Spinal cord (tissue), 9 donors: ENCODE measurements at regions not wholly inside any gene's neighbourhood (a gene's known extent, or its start where the extent isn't known, plus 50 kb on each side); places are given as distances from the start of the nearest gene placed in this dataset.

ENCODE experiments used
- DNase-seq, 6 donors: peaks; one replicate each; pipeline versions ENCODE4 v3.0.0 to v3.0.0-alpha.2; 2013 to 2015; ENCODE audit warnings: low spot score in 6 of 6, low read depth in 4 of 6
- H3K27ac ChIP-seq: one replicate; pipeline ENCODE4 v1.5.1; 2013; ENCODE audit warnings: low read depth, low read length, control low read depth
- H3K27me3 ChIP-seq: one replicate; pipeline ENCODE4 v1.6.1; 2013; ENCODE audit warnings: low read length; ENCODE audit not compliant: control insufficient read depth, insufficient read depth
- H3K36me3 ChIP-seq: one replicate; pipeline ENCODE4 v1.6.1; 2013; ENCODE audit warnings: low read length; ENCODE audit not compliant: control insufficient read depth, insufficient read depth
- H3K4me1 ChIP-seq: one replicate; pipeline ENCODE4 v1.6.1; 2013; ENCODE audit warnings: low read length; ENCODE audit not compliant: control insufficient read depth, insufficient read depth
- H3K4me3 ChIP-seq: one replicate; pipeline ENCODE4 v1.5.1; 2013; ENCODE audit warnings: low read depth, low read length, control low read depth
- H3K9me3 ChIP-seq: one replicate; pipeline ENCODE4 v1.6.1; 2013; ENCODE audit warnings: low read length; ENCODE audit not compliant: control insufficient read depth, insufficient read depth
- WGBS: methylation state at CpG from one replicate; pipeline ENCODE4 v1.1.5; 2013; ENCODE audit warnings: missing lambda C conversion rate; ENCODE audit not compliant: insufficient coverage; 5-methylcytosine and 5-hydroxymethylcytosine counted together
- donor health status: healthy.

- Histone ChIP-seq H3K36me3 (no peaks in the 10 kb centered on the region), H3K4me3 (no peak overlapping the region), H3K27me3 (no peaks in the 10 kb centered on the region), H3K9me3 (no peaks in the 10 kb centered on the region), H3K27ac (no peak overlapping the region), H3K4me1 (no peaks in the 10 kb centered on the region)
- no peak for DNase-seq
- 100% methylated on average over 1 of the region's 2 CpGs for WGBS
Measured at GRCh38 chr10:2427412-2427811, 639.9 kb upstream of the PFKP start.

GRCh38 chr10:2425320-2425719 lies 642.0 kb upstream of the PFKP start:
- Histone ChIP-seq H3K27ac (no peak overlapping the region), H3K27me3 (no peaks in the 10 kb centered on the region), H3K36me3 (no peaks in the 10 kb centered on the region), H3K9me3 (no peaks in the 10 kb centered on the region), H3K4me3 (no peak overlapping the region), H3K4me1 (no peaks in the 10 kb centered on the region)
- peak in 2 of 6 donors; percentile 16 to 54 for DNase-seq
- 20% methylated on average over 1 of the region's 3 CpGs for WGBS

- H3K27ac ChIP-seq = no peak overlapping the region
- DNase-seq = no peak
- no peaks in the 10 kb centered on the region for H3K27me3 ChIP-seq
- H3K4me3 ChIP-seq = no peak overlapping the region
- no peaks in the 10 kb centered on the region for H3K9me3 ChIP-seq
- WGBS = 71% methylated on average over 1 of the region's 4 CpGs
- no peaks in the 10 kb centered on the region for H3K36me3 ChIP-seq
- H3K4me1 ChIP-seq = no peaks in the 10 kb centered on the region
Measured at GRCh38 chr10:2414562-2414961, 652.8 kb upstream of the PFKP start.

GRCh38 chr10:2414039-2414438 lies 653.3 kb upstream of the PFKP start:
- DNase-seq = no peak
- H3K27ac ChIP-seq = no peak overlapping the region
- WGBS = 90% methylated on average over 4 of the region's 8 CpGs

GRCh38 chr10:2410049-2410448 lies 657.3 kb upstream of the PFKP start:
- WGBS = 95% methylated on average over 4 of the region's 4 CpGs
- H3K9me3 ChIP-seq = no peaks in the 10 kb centered on the region
- DNase-seq = no peak
- H3K27ac ChIP-seq = no peak overlapping the region
- no peak overlapping the region for H3K4me3 ChIP-seq
- H3K36me3 ChIP-seq = no peaks in the 10 kb centered on the region
- no peaks in the 10 kb centered on the region for H3K27me3 ChIP-seq
- H3K4me1 ChIP-seq = no peaks in the 10 kb centered on the region

More at GRCh38 chr10:2414039-2414438, 653.3 kb upstream of the PFKP start:
- Histone ChIP-seq H3K9me3 (no peaks in the 10 kb centered on the region), H3K27me3 (no peaks in the 10 kb centered on the region), H3K4me3 (no peak overlapping the region), H3K36me3 (no peaks in the 10 kb centered on the region), H3K4me1 (no peaks in the 10 kb centered on the region)

GRCh38 chr10:2401459-2401858 lies 664.1 kb upstream of the ADARB2 start:
- Histone ChIP-seq H3K9me3 (no peaks in the 10 kb centered on the region), H3K27ac (no peak overlapping the region)
- 70% methylated on average over 2 of the region's 7 CpGs for WGBS

GRCh38 chr10:2399482-2399881 lies 662.2 kb upstream of the ADARB2 start:
- Histone ChIP-seq H3K4me3 (no peak overlapping the region), H3K27me3 (no peaks in the 10 kb centered on the region), H3K36me3 (no peaks in the 10 kb centered on the region), H3K27ac (no peak overlapping the region), H3K9me3 (no peaks in the 10 kb centered on the region), H3K4me1 (no peaks in the 10 kb centered on the region)
- no peak for DNase-seq
- 86% methylated on average over 4 of the region's 4 CpGs for WGBS

More at GRCh38 chr10:2401459-2401858, 664.1 kb upstream of the ADARB2 start:
- no peaks in the 10 kb centered on the region for H3K27me3 ChIP-seq
- no peak overlapping the region for H3K4me3 ChIP-seq
- H3K36me3 ChIP-seq = no peaks in the 10 kb centered on the region
- peak in 1 of 6 donors; percentile 41 for DNase-seq
- H3K4me1 ChIP-seq = no peaks in the 10 kb centered on the region

- Histone ChIP-seq H3K9me3 (no peaks in the 10 kb centered on the region), H3K36me3 (no peaks in the 10 kb centered on the region), H3K4me3 (no peak overlapping the region), H3K4me1 (no peaks in the 10 kb centered on the region), H3K27me3 (no peaks in the 10 kb centered on the region), H3K27ac (no peak overlapping the region)
- peak in 1 of 6 donors; percentile 3 for DNase-seq
- WGBS = 92% methylated on average over 2 of the region's 6 CpGs
Measured at GRCh38 chr10:2392145-2392812, 655.0 kb upstream of the ADARB2 start.

- Histone ChIP-seq H3K27me3 (no peaks in the 10 kb centered on the region), H3K4me3 (no peak overlapping the region), H3K4me1 (no peaks in the 10 kb centered on the region), H3K36me3 (no peaks in the 10 kb centered on the region), H3K27ac (no peak overlapping the region), H3K9me3 (no peaks in the 10 kb centered on the region)
- WGBS = no CpG with 5 or more reads among the region's 3 CpGs
- no peak for DNase-seq
Measured at GRCh38 chr10:2387672-2388071, 650.3 kb upstream of the ADARB2 start.

GRCh38 chr10:2387261-2387660 lies 649.9 kb upstream of the ADARB2 start:
- no peak overlapping the region for H3K4me3 ChIP-seq
- no peak overlapping the region for H3K27ac ChIP-seq
- H3K36me3 ChIP-seq = no peaks in the 10 kb centered on the region
- H3K27me3 ChIP-seq = no peaks in the 10 kb centered on the region
- H3K4me1 ChIP-seq = no peaks in the 10 kb centered on the region
- 60% methylated on average over 1 of the region's 8 CpGs for WGBS
- H3K9me3 ChIP-seq = no peaks in the 10 kb centered on the region
- DNase-seq = no peak
